ENCODE measurements at regions not wholly inside any gene's neighbourhood (a gene's known extent, or its start where the extent isn't known, plus 50 kb on each side); places are given as distances from the start of the nearest gene placed in this dataset.

DNA sequence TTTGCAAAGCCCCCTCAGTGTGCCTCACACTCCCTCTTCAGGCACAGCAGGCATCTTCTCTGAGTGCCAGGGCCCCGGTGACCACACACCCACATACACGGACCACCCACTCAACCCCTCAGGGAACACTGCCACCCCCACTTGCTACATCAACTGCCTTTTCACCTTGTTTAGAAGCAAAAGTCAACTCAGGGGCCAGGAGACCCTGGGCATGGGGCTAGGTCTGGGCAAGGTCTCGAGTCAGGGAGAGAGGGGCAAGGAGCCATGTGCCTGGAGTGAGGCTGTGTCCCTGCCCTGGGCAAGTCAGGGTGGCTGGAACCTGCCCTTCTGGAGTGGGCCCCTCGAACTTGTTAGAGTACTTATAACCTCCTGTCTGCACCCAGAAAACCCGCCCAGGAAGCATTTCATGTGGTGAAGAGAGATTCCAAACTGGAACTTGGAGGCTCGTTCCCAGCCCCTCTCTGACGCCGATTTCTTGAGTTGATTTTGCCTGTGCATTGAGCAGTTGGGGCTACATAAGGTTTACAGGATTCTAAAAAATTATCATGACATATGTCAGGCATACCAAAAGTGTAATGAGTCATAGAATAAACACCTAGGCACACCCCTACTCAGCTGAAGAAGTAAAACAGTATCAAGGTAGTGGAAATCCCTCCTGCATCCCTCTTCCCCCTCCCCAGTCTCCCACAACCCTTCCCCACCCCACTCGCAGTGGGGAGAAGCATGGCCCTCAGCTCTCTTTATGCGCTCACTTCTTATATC, 74.3 kb downstream of the MYEOV start:
- TF ChIP-seq, protein P1, sequence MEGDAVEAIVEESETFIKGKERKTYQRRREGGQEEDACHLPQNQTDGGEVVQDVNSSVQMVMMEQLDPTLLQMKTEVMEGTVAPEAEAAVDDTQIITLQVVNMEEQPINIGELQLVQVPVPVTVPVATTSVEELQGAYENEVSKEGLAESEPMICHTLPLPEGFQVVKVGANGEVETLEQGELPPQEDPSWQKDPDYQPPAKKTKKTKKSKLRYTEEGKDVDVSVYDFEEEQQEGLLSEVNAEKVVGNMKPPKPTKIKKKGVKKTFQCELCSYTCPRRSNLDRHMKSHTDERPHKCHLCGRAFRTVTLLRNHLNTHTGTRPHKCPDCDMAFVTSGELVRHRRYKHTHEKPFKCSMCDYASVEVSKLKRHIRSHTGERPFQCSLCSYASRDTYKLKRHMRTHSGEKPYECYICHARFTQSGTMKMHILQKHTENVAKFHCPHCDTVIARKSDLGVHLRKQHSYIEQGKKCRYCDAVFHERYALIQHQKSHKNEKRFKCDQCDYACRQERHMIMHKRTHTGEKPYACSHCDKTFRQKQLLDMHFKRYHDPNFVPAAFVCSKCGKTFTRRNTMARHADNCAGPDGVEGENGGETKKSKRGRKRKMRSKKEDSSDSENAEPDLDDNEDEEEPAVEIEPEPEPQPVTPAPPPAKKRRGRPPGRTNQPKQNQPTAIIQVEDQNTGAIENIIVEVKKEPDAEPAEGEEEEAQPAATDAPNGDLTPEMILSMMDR (conservative IDR thresholded peaks at IDR 0.05; ENCODE audit: low read depth, low read length) = no peak
- no peak for TF ChIP-seq EZH2phosphoT487 (IDR thresholded peaks at IDR 0.05; ENCODE audit: borderline replicate concordance, low read length)
